GM21360 (cell line): ENCODE measurements at regions not wholly inside any gene's neighbourhood (a gene's known extent, or its start where the extent isn't known, plus 50 kb on each side); places are given as distances from the start of the nearest gene placed in this dataset.

Experiments
- ATAC-seq: cut with Tn5 transposase; IDR thresholded peaks from one replicate; pipeline ENCODE4 v1.9.1; 2021; ENCODE audit warnings: mild to moderate bottlenecking, moderate library complexity; ENCODE audit not compliant: unreplicated experiment

DNA sequence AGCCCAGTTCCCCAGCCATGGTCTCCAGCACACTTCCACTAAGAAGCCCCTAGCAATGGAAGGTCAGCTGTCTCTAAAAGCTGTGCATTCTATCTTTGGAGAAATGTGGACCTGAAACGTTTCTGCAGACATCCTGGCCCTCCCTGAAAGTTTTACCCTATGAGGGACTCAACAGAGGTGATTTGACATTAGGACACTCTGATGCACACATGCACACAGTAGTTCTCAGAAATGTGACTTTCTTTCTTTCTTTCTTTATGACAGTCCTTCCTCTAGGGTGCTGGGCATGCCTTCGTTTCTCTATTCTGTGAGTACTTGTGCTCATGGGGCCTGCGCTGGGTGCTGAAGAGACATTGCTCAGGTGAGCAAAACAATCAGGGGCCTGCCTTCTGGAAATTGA lies 857.3 kb downstream of the RNF144A start:
- no peak for ATAC-seq

DNA sequence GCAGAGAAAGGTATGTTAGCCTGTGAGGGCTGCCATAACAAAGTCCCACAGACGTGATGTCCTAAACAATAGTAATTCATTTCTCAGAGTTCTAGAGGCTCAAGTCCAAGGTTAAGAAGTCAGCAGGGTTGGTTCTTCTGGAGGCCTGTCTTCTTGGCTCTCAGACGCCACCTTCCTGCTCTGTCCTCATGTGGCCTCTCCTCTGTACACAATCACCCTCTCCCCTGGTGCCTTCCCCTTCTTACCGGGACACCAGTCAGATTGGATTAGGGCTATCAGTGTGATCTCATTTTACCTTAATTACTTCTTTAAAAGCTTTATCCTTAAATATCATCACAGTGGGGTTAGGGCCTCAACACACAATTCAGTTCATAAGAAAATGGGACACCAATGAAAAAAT lies 860.5 kb downstream of the RNF144A start:
- no peak for ATAC-seq

DNA sequence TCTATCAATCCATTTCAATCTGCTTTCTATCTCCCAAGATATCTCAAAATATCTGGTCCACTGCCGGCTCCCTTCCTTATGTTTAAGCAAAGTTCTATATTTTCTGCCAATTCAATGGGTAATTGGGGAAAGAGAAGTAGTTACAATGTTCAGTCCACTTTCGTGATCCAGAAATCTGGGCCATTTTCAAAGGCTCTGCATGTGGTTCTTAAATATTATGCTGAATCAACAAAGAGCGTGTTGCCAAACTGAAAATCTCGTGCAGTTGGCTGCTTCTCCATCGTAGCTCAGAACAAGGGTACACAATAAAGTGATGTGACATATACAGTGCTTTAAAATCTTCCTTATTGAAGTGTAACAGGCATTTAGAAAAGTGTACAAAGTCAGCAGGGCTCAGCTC lies 863.1 kb downstream of the RNF144A start:
- ATAC-seq: no peak

DNA sequence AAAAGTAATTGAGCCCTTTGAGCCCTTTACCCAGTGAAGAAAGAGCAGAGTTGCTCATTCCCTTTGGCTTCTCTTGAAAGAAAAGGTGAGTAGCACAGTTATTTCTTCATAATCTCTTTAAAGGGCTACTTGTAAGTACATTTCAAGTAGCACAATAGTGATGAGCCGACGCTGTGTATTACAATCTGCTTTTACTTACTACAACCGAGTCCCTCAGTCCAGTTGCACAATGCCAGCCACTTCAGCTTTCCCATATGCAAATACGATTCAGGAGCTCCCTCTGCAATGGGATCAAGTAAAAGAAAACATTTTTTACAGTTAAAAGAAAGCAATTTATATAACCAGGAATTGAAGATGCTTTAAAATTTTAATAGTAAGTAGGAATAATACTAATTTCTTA lies 868.5 kb downstream of the RNF144A start:
- ATAC-seq: no peak

DNA sequence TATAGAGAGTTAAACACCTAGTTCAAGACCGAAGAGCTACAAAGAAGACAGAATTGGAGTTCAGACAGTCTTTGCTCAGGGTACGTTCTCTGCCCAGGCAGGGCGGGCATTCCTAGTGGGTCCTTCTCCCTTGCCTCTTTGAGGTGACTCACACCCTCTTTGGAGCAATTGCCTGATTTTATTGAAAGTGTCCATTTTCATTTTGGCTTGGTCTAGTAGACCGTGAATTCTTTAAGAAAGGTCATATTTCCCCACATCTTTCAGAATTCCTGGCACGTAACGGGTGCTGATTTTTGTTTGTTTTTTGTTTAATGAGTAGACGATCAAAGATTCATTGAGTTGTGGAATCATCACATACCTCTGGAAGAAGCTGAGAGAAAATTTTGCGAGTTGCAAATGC lies 871.5 kb downstream of the RNF144A start:
- ATAC-seq: no peak

DNA sequence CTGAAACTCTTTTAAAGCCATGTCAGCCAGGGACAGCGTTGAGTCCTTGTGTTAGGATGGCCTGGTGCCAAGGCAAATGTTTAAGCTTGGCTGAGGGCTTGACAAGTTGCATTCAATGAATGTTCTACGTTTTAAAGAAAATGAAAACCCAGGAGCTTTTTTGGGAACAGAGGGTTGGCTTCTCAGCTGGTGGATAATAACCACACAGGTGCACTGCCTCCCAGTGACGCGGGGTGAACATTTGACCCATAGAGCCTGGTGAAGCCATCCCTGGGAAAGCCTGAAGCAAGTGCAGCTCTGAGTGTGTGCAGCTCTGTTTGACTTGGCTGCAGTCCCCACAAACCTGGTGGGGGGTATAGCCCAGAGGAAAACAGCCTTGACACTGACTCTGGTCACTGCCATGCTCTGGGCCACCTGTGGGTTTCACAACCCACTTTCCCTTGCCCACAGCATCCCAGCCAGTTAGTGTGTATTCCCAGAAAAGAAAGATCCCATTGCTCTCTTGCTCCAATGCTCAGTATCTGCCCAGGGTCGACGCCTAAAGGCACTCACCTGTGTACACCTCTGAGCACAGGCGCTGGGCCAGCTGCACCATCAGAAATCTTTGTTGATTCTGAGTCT lies 874.9 kb downstream of the RNF144A start:
- no peak for ATAC-seq

DNA sequence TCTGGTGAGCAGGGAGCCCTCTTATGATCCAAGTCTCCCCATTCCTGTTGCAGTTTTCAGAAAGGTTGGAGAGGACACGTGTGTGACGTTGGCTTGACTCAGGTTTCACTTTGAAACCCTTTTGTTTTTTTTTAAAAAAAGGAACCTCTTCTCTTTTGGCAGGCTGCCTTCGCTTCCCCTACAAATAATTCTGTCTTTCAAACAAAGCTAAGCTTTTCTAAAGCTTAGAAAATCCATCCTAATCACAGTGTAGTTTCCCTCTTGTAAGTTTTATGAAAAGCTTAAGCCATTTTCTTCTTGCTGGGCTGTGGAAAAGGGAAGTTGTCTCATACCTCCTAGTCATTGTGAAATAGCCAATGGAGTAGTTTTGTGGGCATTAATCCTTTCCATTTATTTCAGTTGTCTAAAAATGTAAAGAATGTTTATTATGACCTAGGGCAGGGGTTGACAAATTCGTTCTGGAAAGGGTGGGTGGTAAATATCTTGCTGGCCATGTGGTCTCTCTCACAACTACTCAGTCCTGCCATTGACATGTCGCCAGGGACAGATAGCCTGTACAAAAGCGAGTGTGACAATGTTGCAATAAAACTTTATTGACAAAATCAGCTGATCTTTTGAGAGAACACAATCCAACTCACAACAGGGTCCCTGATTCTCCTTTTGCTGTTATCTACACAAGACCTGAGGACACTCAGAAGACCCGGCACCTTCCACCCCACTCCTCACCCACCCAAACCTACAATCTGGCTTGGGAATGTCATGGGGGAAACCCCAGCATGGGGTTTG lies 878.8 kb downstream of the RNF144A start:
- no peak for ATAC-seq

DNA sequence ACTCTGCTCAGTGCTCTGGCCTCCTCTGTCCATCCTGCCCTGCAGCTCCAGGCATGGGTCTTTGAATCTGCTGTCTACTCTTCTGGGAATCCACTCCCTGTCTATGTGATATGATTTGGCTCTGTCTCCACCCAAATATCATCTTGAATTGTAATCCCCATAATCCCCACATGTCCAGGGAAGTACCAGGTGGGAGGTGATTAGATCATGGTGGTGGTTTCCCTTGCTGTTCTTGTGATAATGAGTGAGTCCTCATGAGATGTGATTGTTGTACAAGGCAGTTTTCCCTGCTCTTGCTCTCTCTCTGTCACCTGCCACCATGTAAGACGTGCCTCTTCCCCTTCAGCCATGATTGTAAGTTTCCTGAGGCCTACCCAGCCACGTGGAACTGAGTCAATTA lies 881.8 kb upstream of the ID2 start:
- no peak for ATAC-seq

DNA sequence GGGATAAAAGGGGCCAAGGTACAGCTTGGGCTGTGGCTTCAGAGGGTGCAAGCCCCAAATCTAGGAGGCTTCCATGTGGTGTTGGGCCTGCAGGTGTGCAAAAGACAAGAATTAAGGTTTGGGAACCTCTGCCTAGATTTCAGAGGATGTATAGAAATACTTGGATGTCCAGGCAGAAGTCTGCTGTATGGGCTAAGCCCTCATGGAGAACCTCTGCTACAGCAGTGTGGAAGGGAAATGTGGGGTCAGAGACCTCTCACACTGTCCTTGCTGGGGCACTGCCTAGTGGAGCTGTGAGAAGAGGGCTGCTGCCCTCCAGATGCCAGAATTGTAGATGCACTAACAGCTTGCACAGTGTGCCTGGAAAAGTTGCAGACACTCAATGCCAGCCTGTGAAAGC lies 880.6 kb upstream of the ID2 start:
- ATAC-seq: no peak

DNA sequence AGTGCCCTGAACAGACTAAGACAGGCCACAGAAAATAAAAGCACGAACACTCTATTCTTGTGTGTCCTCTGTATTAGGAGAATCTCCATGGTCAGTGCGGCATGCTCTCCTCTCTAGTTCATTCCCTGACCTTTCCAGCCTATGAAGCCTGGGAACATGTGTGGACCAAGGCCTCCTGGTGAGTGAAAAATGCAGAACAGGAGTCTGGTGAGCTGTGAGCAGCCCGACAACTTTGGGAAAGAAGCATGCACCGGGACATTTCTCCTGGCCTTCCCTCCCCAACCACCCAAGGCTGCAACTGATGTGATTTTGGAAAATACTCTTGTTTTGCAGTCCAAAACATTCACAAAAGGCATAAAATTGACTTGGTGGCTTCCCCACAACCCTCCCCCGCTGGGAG lies 878.3 kb upstream of the ID2 start:
- no peak for ATAC-seq

DNA sequence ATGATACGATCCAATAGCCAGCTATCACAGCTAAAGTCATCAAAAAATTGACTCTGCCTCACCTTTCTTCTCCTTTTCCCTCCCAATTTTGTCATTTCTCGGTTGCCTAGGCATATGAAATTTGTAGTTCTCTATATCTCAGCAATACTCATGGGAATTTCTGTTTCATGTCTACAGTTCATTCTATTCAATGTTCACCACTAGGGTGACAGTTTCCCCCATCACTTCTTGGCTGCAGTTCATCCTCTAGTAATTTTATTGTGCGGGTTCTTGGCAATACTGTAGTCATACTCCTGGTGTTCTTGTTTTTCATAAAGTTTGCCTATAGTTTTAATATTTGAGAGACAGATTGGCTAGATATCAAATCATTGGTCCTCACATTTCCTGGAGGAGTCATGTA lies 872.2 kb upstream of the ID2 start:
- no peak for ATAC-seq

DNA sequence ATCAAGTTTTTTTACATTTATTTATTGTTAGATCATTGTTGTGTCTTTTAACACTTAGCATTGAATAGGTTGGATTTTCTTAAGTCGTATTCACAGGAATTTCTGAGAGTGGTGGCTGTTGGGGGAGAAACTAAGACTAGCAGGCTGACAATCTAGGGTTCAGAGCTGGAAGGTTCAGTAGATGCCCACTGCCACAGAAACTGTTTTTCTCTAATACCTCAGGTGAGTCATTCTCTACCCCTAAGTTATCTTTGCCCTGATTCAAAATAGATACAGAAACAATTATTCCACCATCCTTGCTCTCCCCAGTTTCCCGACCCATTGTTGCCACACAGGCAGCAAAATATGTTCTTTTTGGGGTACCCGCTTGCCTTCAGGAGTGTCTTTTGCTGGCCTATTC lies 870.8 kb upstream of the ID2 start:
- ATAC-seq: no peak

DNA sequence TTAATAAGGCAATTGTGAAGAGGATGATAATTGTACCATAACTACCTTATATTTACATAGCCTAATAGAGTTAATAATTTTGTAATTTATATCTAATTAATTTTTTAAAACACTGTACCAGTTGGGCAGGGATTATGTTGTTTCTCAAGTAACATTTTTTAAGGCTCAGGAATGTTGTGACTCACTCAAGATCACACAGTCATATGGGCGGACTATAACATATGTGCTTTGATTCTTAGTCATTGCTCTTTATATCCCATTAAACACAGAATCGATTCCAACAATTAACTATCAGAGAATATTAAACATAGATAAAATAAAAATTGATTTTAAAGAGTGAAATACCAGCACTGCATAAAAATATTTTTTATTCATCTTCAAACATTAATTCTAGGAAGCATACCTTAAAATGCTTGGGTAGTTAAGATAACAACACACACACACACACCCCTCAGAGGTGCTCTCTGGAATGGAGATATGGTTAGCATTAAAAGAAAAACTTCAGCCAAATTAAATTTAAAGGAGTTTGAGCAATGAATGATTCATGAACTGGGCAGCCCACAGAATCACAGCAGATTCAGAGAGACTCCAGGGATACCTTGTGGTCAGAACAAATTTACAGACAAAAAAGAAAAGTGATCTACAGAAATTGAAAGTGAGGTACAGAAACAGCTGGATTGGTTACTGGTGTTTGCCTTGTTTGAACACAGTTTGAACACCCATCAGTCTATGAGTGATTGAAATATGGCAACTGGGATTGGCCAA lies 869.4 kb upstream of the ID2 start:
- ATAC-seq: no peak

DNA sequence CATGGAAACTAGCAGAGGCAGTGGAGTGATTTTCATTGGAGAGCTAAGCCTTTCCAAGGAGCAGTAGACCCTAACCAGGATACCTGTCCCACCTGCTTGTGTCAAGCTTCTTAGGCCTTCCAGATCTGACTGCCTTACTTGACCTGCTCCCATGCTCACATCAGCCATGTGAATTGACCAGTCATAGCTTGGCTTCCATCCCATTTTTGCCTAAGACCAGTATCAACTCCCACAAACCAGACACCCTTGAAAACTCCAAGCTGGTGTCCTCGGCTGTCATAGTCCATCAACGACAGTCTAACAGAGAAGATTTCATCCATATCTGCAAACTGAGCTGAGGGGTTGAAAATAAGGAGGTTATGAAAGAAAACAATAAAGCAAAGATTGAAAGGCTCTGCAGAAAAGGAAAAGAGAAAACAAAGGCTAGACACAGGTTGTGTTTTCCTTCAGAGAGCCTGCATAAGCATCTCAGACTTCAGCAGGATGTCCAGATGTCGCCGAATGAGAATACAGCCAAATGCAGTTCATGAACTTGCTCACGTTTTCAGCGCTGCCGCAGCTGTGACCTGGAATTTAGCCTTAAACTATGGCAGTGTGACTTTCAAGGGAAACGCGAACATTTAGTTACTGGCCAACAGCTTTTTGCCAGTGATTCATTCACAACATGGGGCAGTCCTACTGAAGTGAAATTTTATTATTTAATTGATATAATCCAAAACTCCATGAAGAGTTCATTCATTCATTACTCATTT lies 868.1 kb upstream of the ID2 start:
- no peak for ATAC-seq

DNA sequence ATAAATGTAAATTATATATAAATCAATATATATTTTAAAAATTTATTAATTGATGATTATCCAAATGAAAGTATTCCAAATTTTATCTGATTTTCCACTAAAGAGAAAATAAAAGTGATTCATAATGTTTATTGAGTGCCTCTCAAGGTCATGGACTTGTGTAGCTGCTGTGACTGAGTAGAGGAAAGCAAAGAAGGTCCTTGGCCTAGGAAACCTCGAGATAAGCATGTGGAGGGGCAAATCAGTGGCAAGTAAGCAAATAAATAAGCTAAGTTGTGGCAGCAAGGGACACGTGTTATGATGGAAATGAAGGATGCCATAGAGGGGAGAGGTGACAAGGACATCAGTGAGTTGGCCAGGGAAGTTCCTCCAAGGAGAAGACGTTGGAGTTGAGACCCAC lies 866.1 kb upstream of the ID2 start:
- ATAC-seq: no peak

DNA sequence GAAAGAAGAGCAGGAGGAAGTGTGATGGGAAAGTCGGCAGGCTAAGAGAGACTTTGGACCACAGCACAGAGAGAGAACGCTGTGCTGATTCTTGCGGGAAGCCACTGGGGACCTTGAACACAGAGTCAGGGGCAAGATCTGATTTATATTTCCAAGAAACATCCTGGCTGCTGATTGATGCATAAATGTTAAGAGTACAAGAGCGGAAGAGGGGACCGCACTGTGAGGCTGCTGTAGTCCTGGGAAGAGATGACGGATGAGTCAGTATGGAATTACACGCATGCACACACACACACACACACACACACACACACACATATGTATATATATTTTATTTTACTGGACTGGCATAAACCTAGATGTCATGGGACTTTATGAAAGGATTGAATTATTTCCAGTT lies 865.6 kb upstream of the ID2 start:
- no peak for ATAC-seq

DNA sequence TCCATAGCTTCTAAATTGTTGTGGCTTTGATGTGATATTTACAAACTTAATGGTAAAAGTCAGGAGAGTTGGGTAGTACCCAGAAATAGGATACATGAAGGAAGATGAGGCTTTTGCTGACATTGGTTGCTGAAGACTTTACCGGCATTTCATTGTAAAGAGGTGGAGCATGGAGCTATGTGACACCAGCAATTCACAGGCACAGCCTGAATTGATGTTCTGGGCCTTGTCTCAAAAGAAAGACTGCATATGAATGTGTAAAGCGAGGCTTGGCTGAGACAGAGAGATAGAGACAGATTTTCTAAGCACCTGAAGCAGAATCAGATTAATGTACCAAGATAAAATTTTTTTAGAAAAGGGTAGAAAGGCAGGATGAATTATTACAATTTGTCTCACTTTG lies 864.9 kb upstream of the ID2 start:
- no peak for ATAC-seq

DNA sequence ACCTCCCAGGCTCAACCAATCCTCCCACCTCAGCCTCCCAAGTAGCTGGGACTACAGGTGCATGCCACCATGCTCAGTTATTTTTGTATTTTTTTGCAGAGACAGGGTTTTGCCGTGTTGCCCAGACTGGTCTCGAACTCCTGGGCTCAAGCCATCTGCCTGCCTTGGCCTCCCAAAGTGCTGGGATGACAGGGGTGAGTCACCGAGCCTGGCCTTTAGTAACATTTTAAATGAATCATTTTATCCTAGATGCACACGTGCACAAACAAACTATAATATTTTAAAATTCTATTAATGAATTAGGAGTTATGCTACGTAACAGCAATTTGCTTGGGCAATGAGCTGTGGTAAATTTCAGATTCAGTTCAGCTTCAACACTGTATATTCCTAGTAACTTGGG lies 862.5 kb upstream of the ID2 start:
- no peak for ATAC-seq

DNA sequence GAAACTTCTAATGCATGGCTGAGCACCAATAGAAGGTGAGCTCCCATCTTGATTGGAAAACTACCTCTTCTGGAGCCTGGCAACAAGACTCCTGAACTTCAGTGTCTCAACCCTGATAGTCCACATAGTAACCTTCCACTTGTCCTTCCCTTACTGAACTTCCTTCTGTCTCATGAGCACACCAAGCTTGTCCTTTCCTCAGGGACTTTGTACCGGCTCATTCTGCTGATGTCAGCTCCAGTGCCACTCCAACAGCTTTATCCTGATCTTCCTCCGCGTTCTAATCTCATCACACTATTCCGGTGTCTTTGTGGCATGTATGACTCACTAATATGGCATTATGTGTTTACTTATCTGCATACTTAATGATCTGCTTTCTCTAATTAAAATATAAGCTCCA lies 862.0 kb upstream of the ID2 start:
- ATAC-seq: no peak

DNA sequence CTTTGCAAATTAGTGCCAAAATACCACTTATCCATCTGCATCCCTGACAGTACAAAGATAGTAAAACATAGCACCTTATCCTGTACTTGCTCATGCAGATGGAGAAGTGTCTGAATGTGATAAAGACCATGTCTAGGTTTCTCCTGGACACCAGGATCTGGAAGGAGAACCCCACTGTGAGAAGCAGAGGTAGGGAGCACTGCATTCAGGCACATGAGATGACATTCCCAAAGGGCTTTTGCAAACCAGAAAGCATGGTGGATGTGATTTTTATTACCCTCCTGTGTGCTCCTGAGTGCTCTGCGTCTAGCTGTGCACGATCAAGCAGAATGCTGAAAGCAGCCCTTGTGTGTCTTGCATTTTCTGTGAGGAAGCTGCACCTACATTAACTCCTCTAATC lies 857.6 kb upstream of the ID2 start:
- ATAC-seq: no peak

DNA sequence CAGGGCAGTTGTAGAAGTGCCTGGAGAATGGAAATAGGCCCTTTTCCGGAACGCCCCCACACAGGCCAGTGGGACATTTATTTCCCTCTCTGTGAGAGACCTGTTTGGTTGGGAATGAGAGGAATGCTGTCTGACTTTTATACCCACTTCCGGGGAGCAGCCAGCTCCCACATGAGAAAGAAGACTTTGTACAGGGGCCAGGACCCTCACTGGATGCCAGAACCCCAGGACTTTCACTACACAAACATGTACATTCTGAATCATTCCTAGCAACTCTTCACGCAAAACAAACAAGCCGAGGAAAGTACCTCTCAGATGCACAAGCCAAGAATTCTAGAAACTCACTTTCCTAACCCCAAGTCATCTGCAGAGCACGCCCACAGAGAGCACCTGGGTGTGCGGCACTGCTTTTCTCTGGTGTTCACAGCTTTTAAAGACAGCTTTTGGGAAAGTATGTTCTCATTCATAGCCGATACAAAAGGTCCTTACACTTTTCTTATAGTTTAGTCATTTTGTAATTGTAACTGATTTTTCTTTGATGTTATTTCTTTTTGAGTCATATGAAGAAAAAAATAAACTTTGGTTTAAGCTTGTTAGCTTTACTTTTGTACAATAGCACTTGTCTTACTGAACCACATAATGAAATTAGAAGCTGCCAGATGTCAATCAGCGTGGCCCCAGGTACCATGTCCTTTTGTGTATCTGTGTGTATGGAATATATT lies 856.1 kb upstream of the ID2 start:
- peak; percentile 96 for ATAC-seq
